HG03039 (cell line): ENCODE measurements at regions not wholly inside any gene's neighbourhood (a gene's known extent, or its start where the extent isn't known, plus 50 kb on each side); places are given as distances from the start of the nearest gene placed in this dataset.

ENCODE experiments used
- ATAC-seq: cut with Tn5 transposase; IDR thresholded peaks from one replicate; pipeline ENCODE4 v1.9.1; 2021; ENCODE audit warnings: mild to moderate bottlenecking, moderate library complexity; ENCODE audit not compliant: unreplicated experiment

DNA sequence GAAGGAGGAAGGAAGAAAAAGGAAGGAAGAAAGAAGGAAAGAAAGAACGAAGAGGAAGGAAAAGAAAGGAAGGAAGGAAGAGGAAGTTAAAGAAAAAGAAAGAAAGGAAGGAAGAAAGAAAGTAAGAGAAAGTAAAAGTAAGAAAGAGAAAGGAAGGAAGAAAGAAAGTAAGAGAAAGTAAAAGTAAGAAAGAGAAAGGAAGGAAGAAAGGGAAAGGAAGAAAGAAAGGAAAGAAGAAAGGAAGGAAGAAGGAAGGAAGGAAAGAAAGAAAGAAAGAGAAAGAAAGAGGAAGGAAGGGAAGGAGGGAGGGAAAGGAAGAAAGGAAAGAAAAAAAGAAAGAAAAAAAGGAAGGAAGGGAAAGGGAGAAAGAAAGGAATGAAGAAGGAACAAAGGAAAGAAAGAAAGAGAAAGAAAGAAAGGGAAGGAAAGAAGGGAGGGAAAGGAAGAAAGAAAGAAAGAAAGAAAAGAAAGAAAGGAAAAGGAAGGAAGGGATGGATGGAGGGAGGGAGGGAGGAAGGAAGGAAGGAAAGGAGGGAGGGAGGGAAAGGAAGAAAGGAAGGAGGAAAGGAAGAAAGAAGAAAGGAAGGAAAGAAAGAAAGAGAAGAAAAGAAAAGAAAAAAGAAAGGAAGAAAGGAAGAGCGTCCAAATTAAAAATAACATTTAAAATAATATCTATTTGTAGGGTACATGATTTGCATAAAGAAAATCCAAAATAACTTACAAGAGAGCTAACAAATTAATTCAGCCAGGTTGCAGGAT is 827.9 kb downstream of the TSN start:
- no peak for ATAC-seq

DNA sequence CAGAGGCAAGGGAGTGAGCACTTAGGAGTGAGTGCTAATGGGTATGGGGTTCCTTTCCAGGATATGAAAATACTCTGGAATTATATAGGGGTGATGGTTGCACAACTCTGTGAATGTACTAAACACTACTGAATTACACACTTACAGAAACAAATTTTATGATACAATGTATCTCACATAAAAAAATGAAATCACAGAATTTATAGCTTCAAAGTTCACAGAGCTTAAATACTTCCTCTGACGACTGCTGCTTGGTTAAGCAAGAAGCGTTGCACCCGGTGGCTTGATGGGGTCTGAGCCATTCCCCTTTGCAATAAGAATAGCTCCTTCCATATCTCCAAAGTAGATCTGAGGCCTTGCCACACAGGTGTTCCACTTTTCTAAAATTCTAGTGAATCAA is 835.1 kb downstream of the TSN start:
- no peak for ATAC-seq

- ATAC-seq: no peak
Measured at GRCh38 chr2:122595065-122595464, 839.6 kb downstream of the TSN start.

DNA sequence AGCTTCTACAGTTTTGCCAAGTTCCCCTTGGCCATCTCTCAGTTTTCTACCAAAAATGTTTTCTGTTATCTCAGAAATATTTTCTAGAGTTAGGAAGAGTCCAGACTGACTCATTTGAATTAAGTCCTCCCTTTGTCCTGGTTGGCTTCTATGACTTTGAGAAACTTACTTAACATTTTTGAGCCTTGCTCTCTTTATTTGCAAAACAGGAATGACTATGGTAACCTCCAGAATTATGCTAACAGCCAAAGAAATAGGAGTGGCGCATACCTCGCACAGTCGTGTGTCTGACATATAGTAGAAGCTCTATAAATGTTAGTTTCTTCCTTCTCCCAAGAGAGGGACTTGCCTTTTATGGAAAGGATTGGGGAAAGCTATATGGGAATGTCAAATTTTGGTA is 841.1 kb downstream of the TSN start:
- ATAC-seq: no peak

- no peak for ATAC-seq
Measured at GRCh38 chr2:122598784-122599183, 843.3 kb downstream of the TSN start.

DNA sequence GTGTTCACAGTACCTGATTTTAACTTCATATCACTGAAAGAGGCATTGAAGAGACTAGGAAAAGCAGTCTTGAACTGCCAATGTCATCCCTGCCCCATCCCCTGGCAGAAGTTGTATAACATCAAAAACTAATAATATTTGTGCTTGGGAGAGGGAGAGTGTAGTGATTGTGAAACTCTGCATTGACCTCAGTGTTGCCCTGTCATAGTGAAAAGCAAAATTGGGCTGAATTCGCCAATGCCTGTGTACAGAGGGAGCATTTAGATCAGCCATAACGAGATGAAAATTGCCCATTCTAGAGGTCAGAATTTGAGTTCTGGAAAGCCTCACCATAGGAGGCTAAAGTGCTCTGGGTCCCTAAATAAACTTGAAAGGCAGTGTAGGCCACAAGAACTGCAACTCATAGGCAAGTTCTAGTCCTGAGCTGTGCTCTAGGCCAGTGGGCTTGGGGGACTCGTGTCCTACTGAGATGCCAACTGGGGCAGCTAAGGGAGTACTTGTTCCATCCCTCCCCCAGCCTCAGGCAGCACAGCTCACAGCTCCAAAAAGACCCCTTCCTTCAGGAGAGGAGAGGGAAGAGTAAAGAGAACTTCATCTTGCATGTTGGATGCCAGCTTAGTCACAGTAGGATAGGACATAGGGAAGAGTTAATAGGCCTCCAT is 855.6 kb downstream of the TSN start:
- ATAC-seq: no peak

DNA sequence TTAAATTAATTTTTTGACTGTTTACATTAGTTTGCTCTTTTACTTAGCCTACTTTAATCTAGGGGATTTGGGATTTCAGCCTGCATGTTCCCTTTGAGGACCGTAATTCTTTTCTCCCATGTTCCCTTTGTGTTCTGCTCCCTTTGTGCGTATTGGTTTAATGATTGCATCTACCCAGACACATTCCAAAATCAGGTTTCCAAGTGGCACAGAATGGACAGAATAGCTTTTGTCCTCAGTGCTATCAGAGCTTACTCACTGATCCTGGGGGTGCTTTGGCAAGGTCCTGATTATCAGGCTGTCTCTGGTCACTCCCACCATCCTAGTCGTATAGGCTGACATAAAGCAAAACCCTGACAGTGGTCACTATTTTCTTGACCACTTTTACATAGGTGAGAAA is 867.5 kb downstream of the TSN start:
- ATAC-seq: no peak

DNA sequence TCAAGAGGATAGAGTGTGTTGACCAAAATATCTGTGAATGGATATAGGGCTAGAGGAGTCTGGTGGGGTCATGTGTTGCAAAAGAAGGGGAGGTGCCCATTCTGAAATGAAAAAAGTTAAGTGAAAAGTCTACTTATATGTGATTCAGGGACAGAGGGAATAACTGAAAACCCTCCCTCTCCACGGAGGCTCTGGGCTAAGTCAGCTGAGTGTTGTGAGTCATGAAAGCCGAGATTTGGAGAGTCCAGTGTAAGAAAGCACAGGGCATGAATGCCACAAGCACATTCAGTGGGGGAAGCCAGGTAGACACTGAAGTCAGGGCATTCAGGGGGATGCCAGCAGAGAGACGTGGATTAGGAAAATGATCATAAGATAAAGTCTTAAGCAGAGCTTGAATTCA is 871.9 kb downstream of the TSN start:
- ATAC-seq: no peak

DNA sequence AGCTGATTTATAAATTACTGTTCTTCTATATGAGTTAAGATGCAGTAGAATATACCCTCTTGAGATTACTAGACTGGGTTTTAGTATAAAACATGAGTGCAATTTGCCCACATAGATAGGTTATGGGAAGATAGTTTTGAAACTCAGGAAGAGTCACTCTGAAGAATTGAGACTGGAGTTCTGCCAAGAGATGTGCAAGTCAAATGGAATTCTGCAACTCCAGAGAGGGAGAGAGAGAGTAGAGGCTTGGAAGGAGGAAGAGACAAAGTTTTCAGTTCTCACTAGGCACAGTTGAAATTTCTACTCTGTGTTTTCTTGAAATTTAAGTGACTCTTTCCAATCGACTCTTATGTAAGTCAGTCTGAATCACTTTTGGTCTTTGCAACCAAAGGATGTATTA is 878.8 kb downstream of the TSN start:
- ATAC-seq: no peak

DNA sequence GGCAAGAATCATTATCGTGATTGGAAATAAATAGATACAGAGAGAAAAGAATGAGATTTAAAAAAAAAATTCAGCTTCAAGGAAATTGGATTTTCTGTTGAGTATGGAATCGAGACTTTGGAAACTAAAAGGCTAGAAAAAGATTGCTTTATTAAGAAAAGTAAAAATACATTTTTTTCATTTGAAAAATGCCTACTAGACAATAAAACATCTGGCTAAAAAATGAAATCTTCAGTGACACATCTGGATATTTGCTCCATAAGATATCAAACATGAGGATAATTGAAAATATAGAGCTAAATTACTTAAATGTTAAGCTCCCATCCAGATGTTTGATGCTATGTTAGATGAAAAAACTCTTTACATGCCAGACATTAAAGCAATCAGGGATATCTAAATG is 879.5 kb downstream of the TSN start:
- no peak for ATAC-seq

GRCh38 chr2:122635686-122636085 is 880.2 kb downstream of the TSN start:
- no peak for ATAC-seq

GRCh38 chr2:122636097-122636496 is 880.6 kb downstream of the TSN start:
- ATAC-seq: no peak

DNA sequence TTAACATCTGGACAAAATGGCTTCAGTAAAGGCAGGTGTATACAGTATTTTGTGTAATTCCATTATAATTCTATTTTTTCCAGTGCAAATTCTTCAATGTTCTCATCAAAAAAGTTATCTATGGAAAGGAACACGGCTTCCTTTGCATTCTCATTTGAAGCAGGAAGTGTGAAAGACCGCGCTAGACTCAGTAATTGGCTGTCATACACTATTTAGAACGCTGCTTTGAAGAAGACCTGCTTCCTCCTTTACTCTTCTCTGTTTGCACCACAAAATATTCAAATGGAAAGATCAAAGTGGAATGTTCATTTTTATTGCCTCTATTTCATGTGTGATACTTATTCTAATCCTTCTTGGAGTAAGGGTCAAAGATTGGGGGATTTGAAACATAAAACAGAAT is 883.7 kb downstream of the TSN start:
- no peak for ATAC-seq

DNA sequence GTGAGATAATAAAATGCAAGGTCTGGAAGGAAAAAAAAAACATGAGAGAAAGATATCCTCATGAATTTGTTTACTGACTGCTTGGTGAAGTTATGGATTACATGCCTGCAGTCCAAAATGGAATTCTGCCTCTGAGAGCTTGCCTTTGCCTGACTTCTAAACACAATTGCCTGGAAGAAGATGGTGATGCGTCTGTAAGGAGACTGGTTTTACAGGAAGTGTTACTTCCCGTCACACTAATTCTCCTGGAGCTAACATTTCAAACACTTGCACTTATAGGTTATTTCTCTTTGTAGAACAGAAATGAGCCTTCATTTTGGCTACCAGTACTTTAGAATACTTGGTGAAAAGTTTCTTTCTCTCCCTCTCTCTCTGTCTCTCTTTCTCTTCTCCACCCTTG is 884.3 kb downstream of the TSN start:
- no peak for ATAC-seq

DNA sequence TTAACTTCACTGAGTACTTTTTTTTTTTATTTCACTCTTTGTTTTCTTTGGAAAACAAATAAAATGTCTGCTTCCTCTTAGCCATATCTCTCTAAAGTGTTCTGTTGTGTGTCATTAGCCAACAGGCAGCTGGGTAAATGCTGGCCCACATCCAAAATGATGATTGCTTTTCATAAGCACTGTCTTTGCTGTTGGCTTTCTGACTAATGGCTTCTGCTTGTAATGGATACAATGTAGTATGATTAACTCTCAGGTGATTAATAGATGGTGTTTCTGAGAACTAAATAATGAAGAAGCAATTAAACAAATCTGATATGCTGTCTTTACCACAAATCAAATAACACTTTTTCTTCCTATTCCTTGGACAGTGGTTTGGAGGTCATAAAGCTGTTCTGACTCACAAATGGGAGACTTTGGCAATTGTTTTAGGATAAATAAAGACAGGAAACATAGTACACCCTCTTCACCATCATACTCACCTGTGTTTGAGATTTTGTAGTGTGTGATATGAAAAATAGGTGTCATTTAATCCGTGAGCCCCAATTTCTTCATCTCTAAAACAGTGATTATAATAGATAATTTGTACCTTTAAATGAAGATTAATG is 888.4 kb downstream of the TSN start:
- ATAC-seq: no peak

GRCh38 chr2:122651236-122651635 is 895.8 kb downstream of the TSN start:
- ATAC-seq: no peak

DNA sequence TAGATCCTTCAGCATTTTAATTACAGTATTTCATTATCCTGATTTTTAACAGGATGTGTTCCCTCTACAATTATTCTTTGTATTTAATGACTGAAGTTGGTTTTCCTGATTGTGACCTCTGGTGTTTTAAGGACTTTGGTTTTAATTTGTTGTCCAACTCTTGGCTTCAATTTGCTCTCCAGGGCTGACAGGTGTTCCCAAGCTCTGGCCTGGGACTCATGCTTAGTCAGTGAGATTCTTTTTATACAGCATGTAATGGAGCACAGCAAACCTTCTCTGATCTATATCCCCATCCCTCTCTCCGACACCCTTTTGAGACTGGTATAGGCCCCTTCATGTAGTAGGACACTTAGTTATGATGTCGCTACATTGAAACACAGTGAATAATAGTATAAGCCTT is 896.3 kb downstream of the TSN start:
- no peak for ATAC-seq

GRCh38 chr2:122652670-122653069 is 897.2 kb downstream of the TSN start:
- no peak for ATAC-seq

DNA sequence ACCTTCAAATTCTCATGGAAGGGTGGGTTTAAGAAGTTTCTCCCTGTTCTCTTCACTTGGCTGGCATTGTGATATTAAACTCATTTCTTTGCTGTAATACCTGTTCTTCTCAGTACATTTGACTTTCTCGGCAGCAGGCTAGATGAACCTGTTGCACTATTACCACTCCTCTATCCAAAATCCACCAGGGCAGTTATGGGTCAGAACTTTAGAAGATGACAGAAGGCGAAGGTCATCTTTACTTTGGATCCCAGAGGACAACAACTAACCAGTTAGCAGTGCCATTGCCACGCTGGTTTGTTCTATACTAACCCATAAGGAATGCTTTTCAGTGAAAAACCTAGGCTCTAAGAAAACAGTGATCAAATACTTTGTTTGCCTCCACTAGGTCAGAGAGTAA is 901.0 kb downstream of the TSN start:
- no peak for ATAC-seq

GRCh38 chr2:122660786-122661634 is 905.6 kb downstream of the TSN start:
- no peak for ATAC-seq

DNA sequence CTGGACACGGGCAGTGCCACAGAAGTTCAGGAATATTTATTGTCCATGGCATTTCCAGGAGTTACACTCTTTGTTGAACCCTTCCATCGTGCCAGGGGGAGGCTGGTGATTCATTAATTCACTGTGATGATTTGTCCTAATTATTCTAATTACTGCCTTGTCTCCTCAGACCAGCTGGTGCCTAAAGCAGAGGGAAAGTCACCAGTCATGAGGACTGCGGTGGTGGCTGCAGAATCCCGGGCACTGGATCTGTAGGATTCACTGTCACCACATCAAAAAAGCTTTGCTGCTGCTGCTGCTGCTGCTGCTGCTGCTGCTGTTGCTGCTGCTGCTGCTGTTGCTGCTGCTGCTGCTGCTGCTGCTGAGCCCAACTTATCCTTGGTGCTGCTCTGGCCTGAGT is 908.2 kb downstream of the TSN start:
- ATAC-seq: no peak
